ENCODE measurements at regions not wholly inside any gene's neighbourhood (a gene's known extent, or its start where the extent isn't known, plus 50 kb on each side); places are given as distances from the start of the nearest gene placed in this dataset.
"Not testable (repeated sequence)": the region's sequence is repeated elsewhere in the genome, so short reads cannot be mapped to it uniquely, and the experiment has no call there.

GRCh38 chr6:135113860-135114259 lies 59.2 kb upstream of the HBS1L start:
- peaks cover 75% of the 10 kb centered on the region for H3K4me1 Mint-ChIP-seq
- no peak for DNase-seq
- ChIA-PET POLR2A (interaction anchor here (1.0 to 5.9 kb wide), 11 partner anchors 13 to 100 kb away, joined by 3 to 57 read pairs (median 6); partner anchors contain the start of gene HBS1L), CTCF (interaction anchor here (1.2 to 1.7 kb wide), 3 partner anchors 15 to 26 kb away, joined by 5 to 10 read pairs (median 7); no protein-coding TSS in a partner anchor)
- H3K9me3 Mint-ChIP-seq = peaks cover 14% of the 10 kb centered on the region
- peak overlapping the region; percentile 95 for H3K27ac Mint-ChIP-seq
- H3K4me3 Mint-ChIP-seq = no peak overlapping the region
- H3K27me3 Mint-ChIP-seq = no peaks in the 10 kb centered on the region
- H3K36me3 Mint-ChIP-seq (ENCODE audit: low read depth) = peaks cover 14% of the 10 kb centered on the region

- Mint-ChIP-seq H3K36me3 (ENCODE audit: low read depth) (peaks cover 14% of the 10 kb centered on the region), H3K27ac (peak overlapping the region; percentile 55), H3K4me1 (peaks cover 66% of the 10 kb centered on the region), H3K9me3 (peaks cover 14% of the 10 kb centered on the region)
- DNase-seq, H3K27me3 Mint-ChIP-seq, POLR2A ChIA-PET, CTCF ChIA-PET, H3K4me3 Mint-ChIP-seq: not testable (repeated sequence)
Measured at GRCh38 chr6:135112951-135113350, 58.3 kb upstream of the HBS1L start.

- DNase-seq, CTCF ChIA-PET, POLR2A ChIA-PET, H3K4me3 Mint-ChIP-seq, H3K27ac Mint-ChIP-seq, H3K27me3 Mint-ChIP-seq: not testable (repeated sequence)
- Mint-ChIP-seq H3K36me3 (ENCODE audit: low read depth) (peaks cover 18% of the 10 kb centered on the region), H3K9me3 (peaks cover 16% of the 10 kb centered on the region), H3K4me1 (peaks cover 41% of the 10 kb centered on the region)
Measured at GRCh38 chr6:135110261-135110781, 55.7 kb upstream of the HBS1L start.

- Mint-ChIP-seq H3K36me3 (ENCODE audit: low read depth) (peaks cover 18% of the 10 kb centered on the region), H3K4me3 (no peak overlapping the region), H3K9me3 (peaks cover 16% of the 10 kb centered on the region), H3K4me1 (peaks cover 35% of the 10 kb centered on the region), H3K27me3 (no peaks in the 10 kb centered on the region), H3K27ac (no peak overlapping the region)
- CTCF ChIA-PET = interaction anchor here (0.6 kb wide), 1 partner anchor 9 kb away, joined by 3 read pairs; no protein-coding TSS in a partner anchor
- DNase-seq = no peak
- POLR2A ChIA-PET = interaction anchor here (1.6 kb wide), 1 partner anchor 9 kb away, joined by 4 read pairs; no protein-coding TSS in a partner anchor
Measured at GRCh38 chr6:135109761-135110160, 55.1 kb upstream of the HBS1L start.

GRCh38 chr6:135108692-135109091 lies 54.1 kb upstream of the HBS1L start:
- ChIA-PET POLR2A (interaction anchor here (1.6 kb wide), 1 partner anchor 10 kb away, joined by 4 read pairs; no protein-coding TSS in a partner anchor), CTCF (interaction anchor here (1.0 kb wide), 1 partner anchor 21 kb away, joined by 3 read pairs; no protein-coding TSS in a partner anchor)
- DNase-seq = no peak
- Mint-ChIP-seq H3K36me3 (ENCODE audit: low read depth) (peaks cover 18% of the 10 kb centered on the region), H3K4me1 (peaks cover 27% of the 10 kb centered on the region), H3K9me3 (peaks cover 16% of the 10 kb centered on the region), H3K27me3 (no peaks in the 10 kb centered on the region), H3K27ac (no peak overlapping the region), H3K4me3 (no peak overlapping the region)

GRCh38 chr6:135106611-135107010 lies 52.0 kb upstream of the HBS1L start:
- Mint-ChIP-seq H3K27me3 (no peaks in the 10 kb centered on the region), H3K9me3 (peaks cover 6% of the 10 kb centered on the region), H3K4me1 (peaks cover 19% of the 10 kb centered on the region), H3K27ac (no peak overlapping the region), H3K4me3 (no peak overlapping the region), H3K36me3 (ENCODE audit: low read depth) (peaks cover 7% of the 10 kb centered on the region)
- ChIA-PET CTCF (interaction anchor here (0.6 kb wide), 1 partner anchor 13 kb away, joined by 3 read pairs; no protein-coding TSS in a partner anchor), POLR2A (no interaction called here)
- DNase-seq = no peak

- H3K9me3 Mint-ChIP-seq = peaks cover 6% of the 10 kb centered on the region
- no peaks in the 10 kb centered on the region for H3K27me3 Mint-ChIP-seq
- H3K4me3 Mint-ChIP-seq = no peak overlapping the region
- peaks cover 8% of the 10 kb centered on the region for H3K36me3 Mint-ChIP-seq (ENCODE audit: low read depth)
- POLR2A ChIA-PET = interaction anchor here (0.7 to 1.2 kb wide), 3 partner anchors 9 to 26 kb away, joined by 3 read pairs; no protein-coding TSS in a partner anchor
- H3K27ac Mint-ChIP-seq = no peak overlapping the region
- DNase-seq = no peak
- CTCF ChIA-PET = no interaction called here
- peaks cover 18% of the 10 kb centered on the region for H3K4me1 Mint-ChIP-seq
Measured at GRCh38 chr6:135105710-135106109, 51.1 kb upstream of the HBS1L start.

- CTCF ChIA-PET = no interaction called here
Measured at GRCh38 chr6:135105299-135105698, 50.7 kb upstream of the HBS1L start.

More at GRCh38 chr6:135105299-135105698, 50.7 kb upstream of the HBS1L start:
- H3K4me3 Mint-ChIP-seq = no peak overlapping the region
- peaks cover 6% of the 10 kb centered on the region for H3K9me3 Mint-ChIP-seq
- DNase-seq = no peak
- POLR2A ChIA-PET = interaction anchor here (0.7 to 1.2 kb wide), 3 partner anchors 10 to 26 kb away, joined by 3 read pairs; no protein-coding TSS in a partner anchor
- peaks cover 8% of the 10 kb centered on the region for H3K36me3 Mint-ChIP-seq (ENCODE audit: low read depth)
- peaks cover 15% of the 10 kb centered on the region for H3K4me1 Mint-ChIP-seq
- no peaks in the 10 kb centered on the region for H3K27me3 Mint-ChIP-seq
- H3K27ac Mint-ChIP-seq = no peak overlapping the region
